Gastrocnemius medialis (tissue), 4 donors: ENCODE measurements at regions not wholly inside any gene's neighbourhood (a gene's known extent, or its start where the extent isn't known, plus 50 kb on each side); places are given as distances from the start of the nearest gene placed in this dataset.

ENCODE experiments used
- ATAC-seq, 2 donors: fragments of 150-250 bp; one replicate each; pipeline ENCODE4 v1.9.1; 2016
- DNase-seq, 2 donors: peaks; one replicate each; pipeline ENCODE4 v3.0.0-alpha.2; 2019
- H3K27ac ChIP-seq, 4 donors: fragments of 200-600 bp; sonication (generic); 1 replicate in 1 of 4; 2 replicates in 3 of 4; pipeline ENCODE4 v1.5.1; 2016 to 2018; ENCODE audit warnings: mild to moderate bottlenecking in 2 of 4, moderate library complexity in 1 of 4
- H3K27me3 ChIP-seq, 3 donors: fragments of 200-600 bp; sonication (generic) in 2 of 3; 1 replicate in 1 of 3; 2 replicates in 2 of 3; pipeline versions ENCODE4 v1.5.1 to v1.6.0; 2016 to 2019; ENCODE audit warnings: mild to moderate bottlenecking in 1 of 3, moderate library complexity in 1 of 3
- H3K36me3 ChIP-seq, 2 donors: fragments of 200-600 bp; sonication (generic) in 1 of 2; one replicate each; pipeline ENCODE4 v1.5.1; 2017 to 2018
- H3K4me1 ChIP-seq, 2 donors: fragments of 200-600 bp; sonication (generic) in 1 of 2; one replicate each; pipeline ENCODE4 v1.5.1; 2016 to 2017; ENCODE audit warnings: mild to moderate bottlenecking in 2 of 2
- H3K4me3 ChIP-seq, 4 donors: fragments of 200-600 bp; sonication (generic) in 3 of 4; 1 replicate in 1 of 4; 2 replicates in 3 of 4; pipeline ENCODE4 v1.5.1; 2016 to 2019; ENCODE audit warnings: mild to moderate bottlenecking in 2 of 4
- H3K9me3 ChIP-seq, 3 donors: fragments of 200-600 bp; sonication (generic) in 2 of 3; 1 replicate in 1 of 3; 2 replicates in 2 of 3; pipeline ENCODE4 v1.5.1; 2016 to 2019
- POLR2A ChIP-seq, 2 donors: fragments of 450-650 bp; IDR thresholded peaks; one replicate each; pipeline ENCODE4 v1.6.1; 2017; ENCODE audit warnings: antibody characterized with exemption in 2 of 2, mild to moderate bottlenecking in 2 of 2, moderate library complexity in 2 of 2
- in situ Hi-C, 4 donors: fragments of 200-750 bp; cut with MboI; loops; one replicate each; pipeline versions ENCODE4 v1.15.0 to v1.8.0; 2017; ENCODE audit warnings: low sequenced_read_pairs in 4 of 4
- intact Hi-C: fragments of 100-400 bp; cut with DNase I; formaldehyde crosslinking; loops from one replicate; pipeline ENCODE4 v1.15.1; 2023; ENCODE audit warnings: low total_unique reads
- TF ChIP-seq, protein P1 (sequence below), 5 experiments: fragments of 450-650 bp in 3 of 5; fragments of 200-600 bp in 2 of 5; sonication (generic) in 2 of 5; IDR thresholded peaks in 4 of 5; conservative IDR thresholded peaks in 1 of 5; 1 replicate in 4 of 5; 2 replicates in 1 of 5; pipeline ENCODE4 v1.5.1; 2016 to 2019; ENCODE audit warnings: antibody characterized with exemption in 5 of 5, mild to moderate bottlenecking in 3 of 5, moderate library complexity in 3 of 5

DNA sequence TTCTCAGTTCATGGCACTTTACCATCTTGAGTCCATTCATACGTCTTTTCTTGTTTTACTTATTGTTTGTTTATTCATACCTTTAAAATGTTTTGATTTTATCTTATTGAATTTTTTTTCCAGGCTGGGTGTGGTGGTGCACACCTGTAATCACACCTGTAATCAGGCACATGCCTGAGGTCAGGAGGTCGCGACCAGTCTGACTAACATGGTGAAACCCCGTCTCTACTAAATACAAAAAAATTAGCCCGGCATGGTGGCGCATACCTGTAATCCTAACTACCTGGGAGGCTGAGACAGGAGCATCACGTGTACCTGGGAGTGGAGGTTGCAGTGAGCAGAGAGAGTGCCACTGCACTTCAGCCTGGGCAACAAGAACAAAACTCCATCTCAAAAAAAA, 104.1 kb upstream of the MROH9 start:
- Histone ChIP-seq H3K27me3 (no peaks in the 10 kb centered on the region), H3K9me3 (no peaks in the 10 kb centered on the region), H3K36me3 (no peaks in the 10 kb centered on the region), H3K27ac (no peak overlapping the region), H3K4me3 (no peak overlapping the region), H3K4me1 (no peaks in the 10 kb centered on the region)
- in situ Hi-C loops (no loop called here), intact Hi-C loops (no loop called here)
- DNase-seq (no peak), ATAC-seq (no peak)
- TF ChIP-seq, protein P1, sequence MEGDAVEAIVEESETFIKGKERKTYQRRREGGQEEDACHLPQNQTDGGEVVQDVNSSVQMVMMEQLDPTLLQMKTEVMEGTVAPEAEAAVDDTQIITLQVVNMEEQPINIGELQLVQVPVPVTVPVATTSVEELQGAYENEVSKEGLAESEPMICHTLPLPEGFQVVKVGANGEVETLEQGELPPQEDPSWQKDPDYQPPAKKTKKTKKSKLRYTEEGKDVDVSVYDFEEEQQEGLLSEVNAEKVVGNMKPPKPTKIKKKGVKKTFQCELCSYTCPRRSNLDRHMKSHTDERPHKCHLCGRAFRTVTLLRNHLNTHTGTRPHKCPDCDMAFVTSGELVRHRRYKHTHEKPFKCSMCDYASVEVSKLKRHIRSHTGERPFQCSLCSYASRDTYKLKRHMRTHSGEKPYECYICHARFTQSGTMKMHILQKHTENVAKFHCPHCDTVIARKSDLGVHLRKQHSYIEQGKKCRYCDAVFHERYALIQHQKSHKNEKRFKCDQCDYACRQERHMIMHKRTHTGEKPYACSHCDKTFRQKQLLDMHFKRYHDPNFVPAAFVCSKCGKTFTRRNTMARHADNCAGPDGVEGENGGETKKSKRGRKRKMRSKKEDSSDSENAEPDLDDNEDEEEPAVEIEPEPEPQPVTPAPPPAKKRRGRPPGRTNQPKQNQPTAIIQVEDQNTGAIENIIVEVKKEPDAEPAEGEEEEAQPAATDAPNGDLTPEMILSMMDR (IDR thresholded peaks at IDR 0.05 in 4 of 5, conservative IDR thresholded peaks at IDR 0.05 in 1 of 5) = no peak
- no peak for TF ChIP-seq POLR2A (IDR thresholded peaks at IDR 0.05)

GRCh38 chr1:170836141-170836540, 99.2 kb upstream of the MROH9 start:
- no peak for ATAC-seq
- intact Hi-C loops (no loop called here), in situ Hi-C loops (no loop called here)
- H3K27me3 ChIP-seq = no peaks in the 10 kb centered on the region
- H3K4me3 ChIP-seq = no peak overlapping the region
- no peaks in the 10 kb centered on the region for H3K4me1 ChIP-seq
- no peaks in the 10 kb centered on the region for H3K36me3 ChIP-seq
- no peaks in the 10 kb centered on the region for H3K9me3 ChIP-seq
- DNase-seq = no peak
- no peak overlapping the region for H3K27ac ChIP-seq
- TF ChIP-seq, protein P1 (IDR thresholded peaks at IDR 0.05 in 4 of 5, conservative IDR thresholded peaks at IDR 0.05 in 1 of 5) = no peak
- no peak for TF ChIP-seq POLR2A (IDR thresholded peaks at IDR 0.05)

DNA sequence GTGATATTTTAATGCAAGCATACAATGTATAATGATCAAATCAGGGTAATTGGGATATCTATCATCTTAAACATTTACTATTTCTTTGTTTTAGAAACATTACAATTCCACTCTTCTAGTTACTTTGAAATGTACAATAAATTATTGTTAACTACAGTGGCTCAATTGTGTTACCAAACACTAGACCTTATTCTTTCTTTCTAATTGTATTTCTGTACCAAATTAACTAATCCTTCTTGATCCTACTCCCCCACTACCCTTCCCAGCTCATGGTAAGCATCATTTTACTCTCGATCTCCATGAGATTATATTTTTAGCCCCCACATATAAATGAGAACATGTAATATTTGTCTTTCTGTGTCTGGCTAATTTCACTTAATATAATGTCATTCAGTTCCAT, 95.0 kb upstream of the MROH9 start:
- intact Hi-C loops (no loop called here), in situ Hi-C loops (no loop called here)
- no peak overlapping the region for H3K4me3 ChIP-seq
- DNase-seq = no peak
- H3K36me3 ChIP-seq = no peaks in the 10 kb centered on the region
- no peak overlapping the region for H3K27ac ChIP-seq
- no peak for ATAC-seq
- no peaks in the 10 kb centered on the region for H3K27me3 ChIP-seq
- no peaks in the 10 kb centered on the region for H3K9me3 ChIP-seq
- H3K4me1 ChIP-seq = no peaks in the 10 kb centered on the region
- no peak for TF ChIP-seq POLR2A (IDR thresholded peaks at IDR 0.05)
- TF ChIP-seq, protein P1 (IDR thresholded peaks at IDR 0.05 in 4 of 5, conservative IDR thresholded peaks at IDR 0.05 in 1 of 5) = no peak

- ATAC-seq = no peak
- no peaks in the 10 kb centered on the region for H3K36me3 ChIP-seq
- H3K27ac ChIP-seq = no peak overlapping the region
- no peaks in the 10 kb centered on the region for H3K4me1 ChIP-seq
- H3K9me3 ChIP-seq = no peaks in the 10 kb centered on the region
- DNase-seq = no peak
- no peak overlapping the region for H3K4me3 ChIP-seq
- no peaks in the 10 kb centered on the region for H3K27me3 ChIP-seq
- intact Hi-C loops = no loop called here
- TF ChIP-seq, protein P1 (IDR thresholded peaks at IDR 0.05 in 4 of 5, conservative IDR thresholded peaks at IDR 0.05 in 1 of 5) = no peak
- no peak for TF ChIP-seq POLR2A (IDR thresholded peaks at IDR 0.05)
- in situ Hi-C loops = no loop called here
Observed at GRCh38 chr1:170853302-170853701, 82.0 kb upstream of the MROH9 start.

- no peak for ATAC-seq
- in situ Hi-C loops = no loop called here
Observed at GRCh38 chr1:170853867-170854266, 81.5 kb upstream of the MROH9 start.

More at GRCh38 chr1:170853867-170854266, 81.5 kb upstream of the MROH9 start:
- H3K36me3 ChIP-seq = no peaks in the 10 kb centered on the region
- no peak for DNase-seq
- no peaks in the 10 kb centered on the region for H3K4me1 ChIP-seq
- H3K4me3 ChIP-seq = no peak overlapping the region
- no peaks in the 10 kb centered on the region for H3K27me3 ChIP-seq
- H3K9me3 ChIP-seq = no peaks in the 10 kb centered on the region
- TF ChIP-seq, protein P1 (IDR thresholded peaks at IDR 0.05 in 4 of 5, conservative IDR thresholded peaks at IDR 0.05 in 1 of 5) = no peak
- TF ChIP-seq POLR2A (IDR thresholded peaks at IDR 0.05) = no peak
- no peak overlapping the region for H3K27ac ChIP-seq
- intact Hi-C loops = no loop called here
